Upper lobe of left lung (tissue), 4 donors: ENCODE measurements at regions not wholly inside any gene's neighbourhood (a gene's known extent, or its start where the extent isn't known, plus 50 kb on each side); places are given as distances from the start of the nearest gene placed in this dataset.

Source experiments
- CTCF ChIP-seq, 6 experiments: fragments of 450-650 bp in 4 of 6; fragments of 200-600 bp in 2 of 6; sonication (generic) in 2 of 6; IDR thresholded peaks; one replicate each; pipeline ENCODE4 v1.5.1; 2016 to 2019; ENCODE audit warnings: antibody characterized with exemption in 6 of 6
- POLR2A ChIP-seq, 4 donors: fragments of 450-650 bp; IDR thresholded peaks; one replicate each; pipeline ENCODE4 v1.5.1; 2016 to 2017; ENCODE audit warnings: antibody characterized with exemption in 4 of 4, mild to moderate bottlenecking in 2 of 4
- POLR2AphosphoS5 ChIP-seq, 2 donors: sonication (generic); formaldehyde crosslinking; IDR thresholded peaks; one replicate each; pipeline ENCODE4 v1.5.1; 2017; ENCODE audit warnings: antibody characterized with exemption in 2 of 2

DNA sequence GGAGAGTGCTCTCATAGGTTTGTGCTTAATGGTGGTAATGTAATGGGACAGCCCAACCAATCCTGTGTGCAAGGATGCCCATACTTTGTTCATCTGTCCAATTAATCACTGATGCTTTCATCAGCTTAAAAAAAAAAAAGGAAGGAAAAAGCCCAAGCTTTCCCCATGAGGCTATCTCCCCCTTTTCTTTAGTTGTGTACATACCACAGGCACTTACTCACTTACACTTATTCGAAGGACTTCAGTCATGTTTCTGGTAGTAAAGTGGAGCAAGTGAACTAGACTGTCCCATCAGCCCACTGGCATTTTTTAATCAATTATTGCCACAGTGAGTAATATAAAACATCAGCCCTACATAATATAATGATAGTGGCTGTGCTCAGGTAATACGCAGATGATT is 183.5 kb upstream of the UFM1 start:
- TF ChIP-seq CTCF (IDR thresholded peaks at IDR 0.05) (no peak), POLR2A (IDR thresholded peaks at IDR 0.05) (no peak), POLR2AphosphoS5 (IDR thresholded peaks at IDR 0.05) (no peak)
